A673 (cell line): ENCODE measurements at regions not wholly inside any gene's neighbourhood (a gene's known extent, or its start where the extent isn't known, plus 50 kb on each side); places are given as distances from the start of the nearest gene placed in this dataset.

Source experiments
- BruUV-seq: library from RNA; stranded (reverse); fragments of 400-500 nt; replicated peaks from 2 replicates; lab custom pipeline; 2021; lab: Mats Ljungman, UMichigan
- CTCF ChIA-PET: fragments of 300-600 bp; sonication (Branson Sonifier 250); formaldehyde crosslinking; loops from one replicate; lab custom pipeline; 2022; ENCODE audit warnings: antibody characterized with exemption; lab: Charles Lee
- POLR2A ChIA-PET: fragments of 300-600 bp; sonication (Branson Sonifier 250); formaldehyde crosslinking; loops from one replicate; lab custom pipeline; 2022; ENCODE audit warnings: antibody characterized with exemption; ENCODE audit not compliant: low non-redundant PET; lab: Charles Lee
- DNase-seq: peaks from one replicate; pipeline ENCODE4 v3.0.0-alpha.2; 2015; ENCODE audit warnings: low spot score
- H3K27ac ChIP-seq: fragments of 200-600 bp; sonication (generic); 2 replicates; pipeline ENCODE4 v1.5.1; 2016; ENCODE audit warnings: mixed run types, low read depth, mild to moderate bottlenecking, mixed read lengths, antibody characterized with exemption, low read length; ENCODE audit not compliant: poor library complexity, severe bottlenecking
- H3K27me3 ChIP-seq: fragments of 200-600 bp; sonication (generic); replicated peaks from 2 replicates; pipeline ENCODE4 v1.6.1; 2017; ENCODE audit warnings: mixed run types, low read depth, mild to moderate bottlenecking, mixed read lengths, antibody characterized with exemption, low read length; ENCODE audit not compliant: insufficient read depth, poor library complexity
- H3K36me3 ChIP-seq: fragments of 200-600 bp; sonication (generic); 2 replicates; pipeline ENCODE4 v1.6.1; 2016; ENCODE audit warnings: mixed run types, mild to moderate bottlenecking, mixed read lengths, antibody characterized with exemption, low read length; ENCODE audit not compliant: insufficient read depth, poor library complexity, severe bottlenecking
- H3K4me1 ChIP-seq: fragments of 200-600 bp; sonication (generic); 2 replicates; pipeline ENCODE4 v1.6.1; 2017; ENCODE audit warnings: mixed run types, mild to moderate bottlenecking, mixed read lengths, antibody characterized with exemption, low read length; ENCODE audit not compliant: insufficient read depth, poor library complexity, severe bottlenecking
- H3K4me3 ChIP-seq: fragments of 200-600 bp; sonication (generic); 2 replicates; pipeline ENCODE4 v1.5.1; 2016; ENCODE audit warnings: low read depth, mixed run types, mild to moderate bottlenecking, mixed read lengths, low read length; ENCODE audit not compliant: poor library complexity, severe bottlenecking
- H3K9me3 ChIP-seq: fragments of 200-600 bp; sonication (generic); 2 replicates; pipeline ENCODE4 v1.6.1; 2016; ENCODE audit warnings: mixed run types, low read depth, mild to moderate bottlenecking, mixed read lengths, antibody characterized with exemption, low read length; ENCODE audit not compliant: poor library complexity, severe bottlenecking
- CTCF ChIP-seq: fragments of 300-800, 200-600 bp; sonication (generic); conservative IDR thresholded peaks from 2 replicates; pipeline ENCODE4 v1.5.1; 2017; ENCODE audit warnings: low read depth, mild to moderate bottlenecking, antibody characterized with exemption, low read length, moderate library complexity, mixed read lengths
- EZH2 ChIP-seq: fragments of 200-600 bp; sonication (generic); IDR thresholded peaks from 2 replicates; pipeline ENCODE4 v1.6.1; 2017; ENCODE audit warnings: borderline replicate concordance, low read depth, mild to moderate bottlenecking, mixed read lengths, antibody characterized with exemption, low read length; ENCODE audit not compliant: poor library complexity, severe bottlenecking
- intact Hi-C: fragments of 100-400 bp; cut with micrococcal nuclease; formaldehyde crosslinking; loops from one replicate; pipeline ENCODE4 v1.10.0; 2022; ENCODE audit not compliant: unreplicated experiment

- POLR2A ChIA-PET, result no interaction called here
- intact Hi-C loops, result no loop called here
- CTCF ChIA-PET, result no interaction called here
- TF ChIP-seq CTCF, result no peak
- TF ChIP-seq EZH2, result no peak
- DNase-seq, result no peak
- Histone ChIP-seq H3K27me3 (peaks cover 24% of the 10 kb centered on the region), H3K4me1 (no peaks in the 10 kb centered on the region), H3K9me3 (no peaks in the 10 kb centered on the region), H3K36me3 (no peaks in the 10 kb centered on the region), H3K27ac (no peak overlapping the region), H3K4me3 (no peak overlapping the region)
- no TSS peak for BruUV-seq
Measured at GRCh38 chr13:102980331-102980982, 85.8 kb downstream of the SLC10A2 start.

DNA sequence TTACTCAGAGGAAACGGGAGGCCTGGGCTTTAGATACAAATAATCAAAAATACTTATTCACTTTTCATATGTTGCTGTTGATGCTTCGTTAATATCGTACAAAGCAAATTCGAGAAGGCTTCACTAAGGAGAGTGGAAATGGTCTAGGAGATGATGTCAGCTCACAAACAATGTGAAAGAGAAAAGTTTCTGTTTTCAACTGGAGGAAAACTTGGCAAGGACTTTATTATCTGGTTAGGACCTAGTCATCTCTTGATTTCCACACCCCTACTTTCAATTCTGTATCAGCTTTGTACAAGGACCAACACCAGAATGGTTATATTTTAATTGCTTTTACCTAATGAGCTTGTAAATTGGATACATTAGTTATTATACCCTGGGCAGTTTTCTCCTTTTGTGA is 88.0 kb downstream of the SLC10A2 start:
- POLR2A ChIA-PET, result no interaction called here
- intact Hi-C loops, result no loop called here
- BruUV-seq, result no TSS peak

GRCh38 chr13:102977471-102977870 is 88.7 kb downstream of the SLC10A2 start:
- no peak for TF ChIP-seq EZH2
- no peak for TF ChIP-seq CTCF
- Histone ChIP-seq H3K27me3 (peaks cover 43% of the 10 kb centered on the region), H3K4me3 (no peak overlapping the region), H3K4me1 (no peaks in the 10 kb centered on the region), H3K36me3 (no peaks in the 10 kb centered on the region), H3K27ac (no peak overlapping the region), H3K9me3 (no peaks in the 10 kb centered on the region)
- intact Hi-C loops, result no loop called here
- BruUV-seq, result no TSS peak
- DNase-seq, result no peak
- POLR2A ChIA-PET, result no interaction called here
- CTCF ChIA-PET, result no interaction called here

More for the DNA sequence above, 88.0 kb downstream of the SLC10A2 start:
- Histone ChIP-seq H3K36me3 (no peaks in the 10 kb centered on the region), H3K9me3 (no peaks in the 10 kb centered on the region), H3K4me3 (no peak overlapping the region), H3K4me1 (no peaks in the 10 kb centered on the region), H3K27me3 (peaks cover 40% of the 10 kb centered on the region), H3K27ac (no peak overlapping the region)
- CTCF ChIA-PET, result no interaction called here
- TF ChIP-seq CTCF (no peak), EZH2 (no peak)
- no peak for DNase-seq
